ENCODE measurements at regions not wholly inside any gene's neighbourhood (a gene's known extent, or its start where the extent isn't known, plus 50 kb on each side); places are given as distances from the start of the nearest gene placed in this dataset.

GRCh38 chr6:44006123-44006871 is 121.0 kb downstream of the MRPL14 start:
- H3K4me3 ChIP-seq (ENCODE audit: low read length), result no peak overlapping the region
- no peak for TF ChIP-seq CTCF (IDR thresholded peaks at IDR 0.05; ENCODE audit: insufficient read depth, low read depth, low read length, missing control alignments)
- DNase-seq (ENCODE audit: low read depth), result no peak

GRCh38 chr6:44005507-44005903 is 121.7 kb downstream of the MRPL14 start:
- no peak overlapping the region for H3K4me3 ChIP-seq (ENCODE audit: low read length)
- no peak for DNase-seq (ENCODE audit: low read depth)
- no peak for TF ChIP-seq CTCF (IDR thresholded peaks at IDR 0.05; ENCODE audit: insufficient read depth, low read depth, low read length, missing control alignments)

DNA sequence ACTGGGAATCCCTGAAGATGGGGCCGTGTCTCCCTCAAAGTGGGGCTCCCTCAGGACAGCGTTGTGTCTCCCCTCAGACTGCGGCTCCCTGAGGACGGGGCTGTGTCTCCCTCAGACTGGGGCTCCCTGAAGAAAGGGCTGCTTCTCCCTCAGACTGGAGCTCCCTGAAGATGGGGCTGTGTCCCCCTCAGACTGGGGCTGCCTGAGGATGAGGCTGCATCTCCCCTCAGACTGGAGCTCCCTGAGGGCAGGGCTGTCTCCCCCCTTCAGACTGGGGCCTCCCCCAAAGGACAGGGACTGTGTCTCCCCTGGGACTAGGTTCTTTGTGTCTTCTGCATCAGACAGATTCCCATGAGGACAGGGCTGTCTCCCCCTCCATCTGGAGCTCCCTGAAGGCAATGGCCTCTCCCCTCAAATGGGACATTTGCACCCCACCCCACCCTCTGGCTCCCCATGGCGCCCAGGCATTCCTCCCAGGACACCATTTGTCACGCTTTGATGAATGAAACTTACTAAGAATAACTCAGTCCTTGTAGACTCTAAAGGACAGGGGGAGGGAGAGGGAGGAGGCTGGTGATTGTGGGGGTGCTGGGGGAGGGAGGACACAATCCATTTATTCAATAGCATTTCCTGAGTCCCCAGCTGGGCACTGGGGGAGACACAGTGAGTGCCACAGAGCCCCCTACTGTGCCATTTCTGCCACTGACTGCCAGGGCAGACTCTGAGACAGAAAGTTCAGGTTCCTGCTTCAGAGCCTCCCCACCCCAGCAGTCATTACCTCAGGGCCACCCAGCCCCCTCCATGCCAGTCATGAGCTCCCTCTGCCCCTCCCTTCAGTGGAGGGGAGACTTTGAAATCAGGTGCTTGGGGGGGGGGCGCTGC is 122.4 kb downstream of the MRPL14 start:
- DNase-seq (ENCODE audit: low read depth), result no peak
- no peak overlapping the region for H3K4me3 ChIP-seq (ENCODE audit: low read length)
- TF ChIP-seq CTCF (IDR thresholded peaks at IDR 0.05; ENCODE audit: insufficient read depth, low read depth, low read length, missing control alignments), result peak; percentile 10

- no peak for TF ChIP-seq CTCF (IDR thresholded peaks at IDR 0.05; ENCODE audit: insufficient read depth, low read depth, low read length, missing control alignments)
- H3K4me3 ChIP-seq (ENCODE audit: low read length), result no peak overlapping the region
- DNase-seq (ENCODE audit: low read depth), result no peak
These were observed 123.1 kb downstream of the MRPL14 start for GRCh38 chr6:44004136-44004535.

DNA sequence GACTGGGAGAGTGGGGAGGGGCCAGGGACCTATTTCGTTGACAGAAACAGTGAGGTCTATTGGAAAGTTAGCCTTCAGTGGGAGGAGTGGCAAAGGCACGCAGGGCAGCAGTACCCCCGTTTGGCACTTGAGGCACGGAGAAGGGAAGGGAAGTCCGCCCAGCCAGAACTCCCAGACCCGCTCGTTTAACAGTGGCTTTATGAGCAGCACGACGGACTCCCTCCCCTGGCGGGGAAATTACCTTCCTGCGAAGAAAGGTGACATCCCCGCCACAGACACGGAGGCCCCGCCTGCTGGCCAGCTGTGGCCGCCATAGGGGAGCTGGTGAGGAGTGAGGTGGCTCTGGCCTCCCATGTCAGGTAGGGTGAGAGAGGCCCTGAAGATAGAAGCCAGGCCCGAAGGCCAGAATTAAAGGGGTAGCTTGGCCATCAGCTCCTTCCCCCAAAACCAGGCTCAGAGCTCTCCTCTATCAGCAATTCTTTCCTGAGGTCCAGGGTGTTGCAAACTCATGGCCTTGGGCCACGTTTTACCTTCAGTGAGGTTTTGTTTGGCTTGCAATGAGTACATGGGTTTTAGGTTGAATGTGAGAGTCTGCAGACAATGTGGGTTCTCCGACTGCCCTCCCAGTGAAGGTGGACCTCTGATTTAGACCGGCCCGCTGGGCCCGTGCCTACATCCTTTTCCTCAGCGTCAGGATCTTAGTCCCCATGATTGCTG is 123.7 kb downstream of the MRPL14 start:
- DNase-seq (ENCODE audit: low read depth), result no peak
- no peak overlapping the region for H3K4me3 ChIP-seq (ENCODE audit: low read length)
- TF ChIP-seq CTCF (IDR thresholded peaks at IDR 0.05; ENCODE audit: insufficient read depth, low read depth, low read length, missing control alignments), result no peak

- peak overlapping the region; percentile 35 for H3K4me3 ChIP-seq (ENCODE audit: low read length)
- no peak for TF ChIP-seq CTCF (IDR thresholded peaks at IDR 0.05; ENCODE audit: insufficient read depth, low read depth, low read length, missing control alignments)
- peak; percentile 57 for DNase-seq (ENCODE audit: low read depth)
These were observed 124.5 kb downstream of the MRPL14 start for GRCh38 chr6:44002593-44003344.

Measured in epithelial cell of esophagus (primary cell).